ENCODE measurements at regions not wholly inside any gene's neighbourhood (a gene's known extent, or its start where the extent isn't known, plus 50 kb on each side); places are given as distances from the start of the nearest gene placed in this dataset.

- TF ChIP-seq, protein P1, sequence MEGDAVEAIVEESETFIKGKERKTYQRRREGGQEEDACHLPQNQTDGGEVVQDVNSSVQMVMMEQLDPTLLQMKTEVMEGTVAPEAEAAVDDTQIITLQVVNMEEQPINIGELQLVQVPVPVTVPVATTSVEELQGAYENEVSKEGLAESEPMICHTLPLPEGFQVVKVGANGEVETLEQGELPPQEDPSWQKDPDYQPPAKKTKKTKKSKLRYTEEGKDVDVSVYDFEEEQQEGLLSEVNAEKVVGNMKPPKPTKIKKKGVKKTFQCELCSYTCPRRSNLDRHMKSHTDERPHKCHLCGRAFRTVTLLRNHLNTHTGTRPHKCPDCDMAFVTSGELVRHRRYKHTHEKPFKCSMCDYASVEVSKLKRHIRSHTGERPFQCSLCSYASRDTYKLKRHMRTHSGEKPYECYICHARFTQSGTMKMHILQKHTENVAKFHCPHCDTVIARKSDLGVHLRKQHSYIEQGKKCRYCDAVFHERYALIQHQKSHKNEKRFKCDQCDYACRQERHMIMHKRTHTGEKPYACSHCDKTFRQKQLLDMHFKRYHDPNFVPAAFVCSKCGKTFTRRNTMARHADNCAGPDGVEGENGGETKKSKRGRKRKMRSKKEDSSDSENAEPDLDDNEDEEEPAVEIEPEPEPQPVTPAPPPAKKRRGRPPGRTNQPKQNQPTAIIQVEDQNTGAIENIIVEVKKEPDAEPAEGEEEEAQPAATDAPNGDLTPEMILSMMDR (conservative IDR thresholded peaks at IDR 0.05; ENCODE audit: low read length): no peak
- no peak for TF ChIP-seq EZH2phosphoT487 (IDR thresholded peaks at IDR 0.05; ENCODE audit: borderline replicate concordance, low read depth, low read length)
Measured at GRCh38 chr2:211302676-211303075, 746.3 kb downstream of the CPS1 start.
